ENCODE measurements at regions not wholly inside any gene's neighbourhood (a gene's known extent, or its start where the extent isn't known, plus 50 kb on each side); places are given as distances from the start of the nearest gene placed in this dataset.
"Not testable (repeated sequence)": the region's sequence is repeated elsewhere in the genome, so short reads cannot be mapped to it uniquely, and the experiment has no call there.

DNA sequence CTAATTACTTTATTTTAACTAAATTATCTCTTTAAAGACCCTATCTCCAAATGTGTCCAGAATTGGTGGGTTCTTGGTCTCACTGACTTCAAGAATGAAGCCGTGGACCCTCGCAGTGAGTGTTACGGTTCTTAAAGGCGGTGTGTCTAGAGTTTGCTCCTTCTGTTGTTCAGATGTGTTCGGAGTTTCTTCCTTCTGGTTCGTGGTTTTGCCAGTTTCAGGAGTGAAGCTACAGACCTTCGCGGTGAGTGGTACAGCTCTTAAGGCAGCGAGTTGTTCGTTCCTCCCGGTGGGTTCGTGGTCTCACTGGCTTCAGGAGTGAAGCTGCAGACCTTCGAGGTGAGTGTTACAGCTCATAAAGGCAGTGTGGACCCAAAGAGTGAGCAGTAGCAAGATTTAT, 77.5 kb upstream of the RGS1 start:
- TF ChIP-seq NR2C2 (IDR thresholded peaks at IDR 0.05; ENCODE audit: borderline replicate concordance, control insufficient read depth, insufficient read length, low read depth); CHD4 (IDR thresholded peaks at IDR 0.05); ZNF24 (IDR thresholded peaks at IDR 0.05); FOXM1 (IDR thresholded peaks at IDR 0.05; ENCODE audit: low read depth, low read length); SPI1 (IDR thresholded peaks at IDR 0.05; ENCODE audit: borderline replicate concordance, insufficient read depth, low read depth, low read length); POLR2A (IDR thresholded peaks at IDR 0.05; ENCODE audit: low read depth, low read length); TCF7 (IDR thresholded peaks at IDR 0.05; ENCODE audit: borderline replicate concordance); SMC3 (IDR thresholded peaks at IDR 0.05; ENCODE audit: borderline replicate concordance, low read length); JUNB (IDR thresholded peaks at IDR 0.05); EGR1 (IDR thresholded peaks at IDR 0.05; ENCODE audit: borderline replicate concordance in 1 of 2, low read depth in 2 of 2, low read length in 2 of 2); RFX5 (IDR thresholded peaks at IDR 0.05; ENCODE audit: low read depth, low read length): not testable (repeated sequence)
- TF ChIP-seq, protein P1, sequence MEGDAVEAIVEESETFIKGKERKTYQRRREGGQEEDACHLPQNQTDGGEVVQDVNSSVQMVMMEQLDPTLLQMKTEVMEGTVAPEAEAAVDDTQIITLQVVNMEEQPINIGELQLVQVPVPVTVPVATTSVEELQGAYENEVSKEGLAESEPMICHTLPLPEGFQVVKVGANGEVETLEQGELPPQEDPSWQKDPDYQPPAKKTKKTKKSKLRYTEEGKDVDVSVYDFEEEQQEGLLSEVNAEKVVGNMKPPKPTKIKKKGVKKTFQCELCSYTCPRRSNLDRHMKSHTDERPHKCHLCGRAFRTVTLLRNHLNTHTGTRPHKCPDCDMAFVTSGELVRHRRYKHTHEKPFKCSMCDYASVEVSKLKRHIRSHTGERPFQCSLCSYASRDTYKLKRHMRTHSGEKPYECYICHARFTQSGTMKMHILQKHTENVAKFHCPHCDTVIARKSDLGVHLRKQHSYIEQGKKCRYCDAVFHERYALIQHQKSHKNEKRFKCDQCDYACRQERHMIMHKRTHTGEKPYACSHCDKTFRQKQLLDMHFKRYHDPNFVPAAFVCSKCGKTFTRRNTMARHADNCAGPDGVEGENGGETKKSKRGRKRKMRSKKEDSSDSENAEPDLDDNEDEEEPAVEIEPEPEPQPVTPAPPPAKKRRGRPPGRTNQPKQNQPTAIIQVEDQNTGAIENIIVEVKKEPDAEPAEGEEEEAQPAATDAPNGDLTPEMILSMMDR (IDR thresholded peaks at IDR 0.05 in 2 of 3, conservative IDR thresholded peaks at IDR 0.05 in 1 of 3; ENCODE audit: control insufficient read depth in 2 of 3, extremely low read depth in 1 of 3, insufficient read depth in 1 of 3, low read depth in 3 of 3, low read length in 3 of 3), result not testable (repeated sequence)
- TF ChIP-seq, protein P2, sequence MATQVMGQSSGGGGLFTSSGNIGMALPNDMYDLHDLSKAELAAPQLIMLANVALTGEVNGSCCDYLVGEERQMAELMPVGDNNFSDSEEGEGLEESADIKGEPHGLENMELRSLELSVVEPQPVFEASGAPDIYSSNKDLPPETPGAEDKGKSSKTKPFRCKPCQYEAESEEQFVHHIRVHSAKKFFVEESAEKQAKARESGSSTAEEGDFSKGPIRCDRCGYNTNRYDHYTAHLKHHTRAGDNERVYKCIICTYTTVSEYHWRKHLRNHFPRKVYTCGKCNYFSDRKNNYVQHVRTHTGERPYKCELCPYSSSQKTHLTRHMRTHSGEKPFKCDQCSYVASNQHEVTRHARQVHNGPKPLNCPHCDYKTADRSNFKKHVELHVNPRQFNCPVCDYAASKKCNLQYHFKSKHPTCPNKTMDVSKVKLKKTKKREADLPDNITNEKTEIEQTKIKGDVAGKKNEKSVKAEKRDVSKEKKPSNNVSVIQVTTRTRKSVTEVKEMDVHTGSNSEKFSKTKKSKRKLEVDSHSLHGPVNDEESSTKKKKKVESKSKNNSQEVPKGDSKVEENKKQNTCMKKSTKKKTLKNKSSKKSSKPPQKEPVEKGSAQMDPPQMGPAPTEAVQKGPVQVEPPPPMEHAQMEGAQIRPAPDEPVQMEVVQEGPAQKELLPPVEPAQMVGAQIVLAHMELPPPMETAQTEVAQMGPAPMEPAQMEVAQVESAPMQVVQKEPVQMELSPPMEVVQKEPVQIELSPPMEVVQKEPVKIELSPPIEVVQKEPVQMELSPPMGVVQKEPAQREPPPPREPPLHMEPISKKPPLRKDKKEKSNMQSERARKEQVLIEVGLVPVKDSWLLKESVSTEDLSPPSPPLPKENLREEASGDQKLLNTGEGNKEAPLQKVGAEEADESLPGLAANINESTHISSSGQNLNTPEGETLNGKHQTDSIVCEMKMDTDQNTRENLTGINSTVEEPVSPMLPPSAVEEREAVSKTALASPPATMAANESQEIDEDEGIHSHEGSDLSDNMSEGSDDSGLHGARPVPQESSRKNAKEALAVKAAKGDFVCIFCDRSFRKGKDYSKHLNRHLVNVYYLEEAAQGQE (IDR thresholded peaks at IDR 0.05; ENCODE audit: low read depth, low read length), result not testable (repeated sequence)
